A549 (cell line): ENCODE measurements at regions not wholly inside any gene's neighbourhood (a gene's known extent, or its start where the extent isn't known, plus 50 kb on each side); places are given as distances from the start of the nearest gene placed in this dataset.

Experiments used
- ATAC-seq, 2 experiments: fragments of 200-7000 bp in 1 of 2; fragments of >200 bp in 1 of 2; cut with Nextera tagmentation in 1 of 2; cut with Tn5 transposase in 1 of 2; 3 replicates each; pipeline versions ENCODE4 v1.8.0 to v1.9.1; 2018 to 2020; ENCODE audit warnings: mild to moderate bottlenecking in 1 of 2, moderate library complexity in 1 of 2
- CTCF ChIA-PET: fragments of 300-600 bp; sonication (Branson Sonifier 250); formaldehyde crosslinking; extraction: SDS; loops from one replicate; lab custom pipeline; 2021; ENCODE audit warnings: antibody characterized with exemption, inconsistent platforms; lab: Yijun Ruan, JAX
- POLR2A ChIA-PET: fragments of 350-600 bp; formaldehyde crosslinking; extraction: SDS; loops from one replicate; lab custom pipeline; 2021; ENCODE audit warnings: antibody characterized with exemption, inconsistent platforms; lab: Yijun Ruan, JAX
- DNase-seq, 2 experiments: peaks; one replicate each; pipeline versions ENCODE4 v3.0.0 to v3.0.0-alpha.2; 2011 to 2016; ENCODE audit warnings: low read depth in 1 of 2, low spot score in 1 of 2
- FAIRE-seq: peaks from 2 replicates; lab custom pipeline; 2011; peaks lifted over from hg19 to GRCh38; lab: Jason Lieb, UNC
- H3K27ac ChIP-seq, 2 experiments: fragments of >200 bp; sonication (Bioruptor Twin); formaldehyde crosslinking; 3 replicates each; pipeline ENCODE4 v1.5.1; 2016 to 2017
- H3K4me1 ChIP-seq: fragments of >200 bp; sonication (Bioruptor Twin); formaldehyde crosslinking; 3 replicates; pipeline ENCODE4 v1.6.1; 2016
- H3K4me2 ChIP-seq: fragments of >200 bp; sonication (Bioruptor Twin); formaldehyde crosslinking; 3 replicates; pipeline ENCODE4 v1.6.1; 2016
- H3K4me3 ChIP-seq: fragments of >200 bp; sonication (Bioruptor Twin); formaldehyde crosslinking; 3 replicates; pipeline ENCODE4 v1.5.1; 2016
- H3K9me3 ChIP-seq: fragments of >200 bp; sonication (Bioruptor Twin); formaldehyde crosslinking; 3 replicates; pipeline ENCODE4 v1.6.1; 2016
- CBX2 ChIP-seq: fragments of 200-600 bp; sonication (generic); IDR thresholded peaks from 2 replicates; pipeline ENCODE4 v1.6.1; 2016; ENCODE audit warnings: low read depth, mild to moderate bottlenecking, borderline replicate concordance
- E2F6 ChIP-seq: IDR thresholded peaks from 2 replicates; pipeline ENCODE4 v1.6.1; 2012; ENCODE audit warnings: low read depth, borderline replicate concordance
- EHF ChIP-seq: fragments of 250-450 bp; sonication (Bioruptor Pico); IDR thresholded peaks from 2 replicates; pipeline ENCODE4 v1.5.0; 2020; ENCODE audit warnings: mild to moderate bottlenecking
- EP300 ChIP-seq, 2 experiments: fragments of >200 bp; sonication (Bioruptor Twin); formaldehyde crosslinking; IDR thresholded peaks; 2 replicates in 1 of 2; 3 replicates in 1 of 2; pipeline ENCODE4 v1.6.1; 2016 to 2017
- ESRRA ChIP-seq: fragments of 150-350 bp; IDR thresholded peaks from 2 replicates; pipeline ENCODE4 v1.6.1; 2014; ENCODE audit warnings: mild to moderate bottlenecking, low read length, borderline replicate concordance
- FOSB ChIP-seq: fragments of 250-450 bp; sonication (Bioruptor Pico); IDR thresholded peaks from 2 replicates; pipeline ENCODE4 v1.5.0; 2020; ENCODE audit warnings: mild to moderate bottlenecking, moderate library complexity
- GATA3 ChIP-seq: IDR thresholded peaks from 2 replicates; pipeline ENCODE4 v1.6.1; 2012; ENCODE audit warnings: borderline replicate concordance
- HDAC2 ChIP-seq: fragments of 200-600 bp; sonication (generic); IDR thresholded peaks from 2 replicates; pipeline ENCODE4 v1.6.1; 2016
- HOXA7 ChIP-seq: fragments of 250-450 bp; sonication (Bioruptor Pico); IDR thresholded peaks from 2 replicates; pipeline ENCODE4 v1.5.0; 2020; ENCODE audit warnings: mild to moderate bottlenecking, moderate library complexity
- HOXB13 ChIP-seq: fragments of 250-450 bp; sonication (Bioruptor Pico); IDR thresholded peaks from 2 replicates; pipeline ENCODE4 v1.5.0; 2020; ENCODE audit warnings: low read depth, mild to moderate bottlenecking, moderate library complexity
- JUN ChIP-seq, 2 experiments: fragments of >200 bp; sonication (Bioruptor Twin); formaldehyde crosslinking; IDR thresholded peaks; 2 replicates in 1 of 2; 3 replicates in 1 of 2; pipeline ENCODE4 v1.6.1; 2016 to 2017
- MAFK ChIP-seq: fragments of 450-650 bp; IDR thresholded peaks from 2 replicates; pipeline ENCODE4 v1.6.1; 2014; ENCODE audit not compliant: partially characterized antibody
- MYC ChIP-seq: IDR thresholded peaks from 2 replicates; pipeline ENCODE4 v1.6.1; 2012; ENCODE audit warnings: mild to moderate bottlenecking, inconsistent platforms, low read length, improper control_type of control experiment, borderline replicate concordance
- NFE2L2 ChIP-seq: fragments of 150-350 bp; conservative IDR thresholded peaks from 2 replicates; pipeline ENCODE4 v1.6.1; 2014; ENCODE audit warnings: low read length
- RAD21 ChIP-seq, 2 experiments: fragments of >200 bp in 1 of 2; sonication (Bioruptor Twin) in 1 of 2; formaldehyde crosslinking in 1 of 2; IDR thresholded peaks in 1 of 2; conservative IDR thresholded peaks in 1 of 2; 2 replicates in 1 of 2; 3 replicates in 1 of 2; pipeline ENCODE4 v1.6.1; 2012 to 2018; ENCODE audit warnings: inconsistent platforms in 1 of 2
- RNF2 ChIP-seq: fragments of 200-600 bp; sonication (generic); IDR thresholded peaks from 2 replicates; pipeline ENCODE4 v1.6.1; 2016; ENCODE audit warnings: low read depth, mild to moderate bottlenecking, antibody characterized with exemption, moderate library complexity, borderline replicate concordance
- SREBF2 ChIP-seq: fragments of 450-650 bp; IDR thresholded peaks from 2 replicates; pipeline ENCODE4 v1.6.1; 2014; ENCODE audit warnings: mild to moderate bottlenecking, moderate library complexity
- ZFP36 ChIP-seq: fragments of 450-650 bp; IDR thresholded peaks from 2 replicates; pipeline ENCODE4 v1.6.1; 2014; ENCODE audit warnings: borderline replicate concordance; ENCODE audit not compliant: partially characterized antibody
- WGBS: methylation state at CpG from one replicate; pipeline ENCODE4 v1.1.6; 2017; ENCODE audit errors: missing lambda C conversion rate; 5-methylcytosine and 5-hydroxymethylcytosine counted together
- TF ChIP-seq, protein P1 (sequence below): fragments of 200-600 bp; sonication (generic); IDR thresholded peaks from 2 replicates; pipeline ENCODE4 v1.6.1; 2016; ENCODE audit warnings: antibody characterized with exemption, mild to moderate bottlenecking, moderate library complexity
- TF ChIP-seq, protein P2 (sequence below): fragments of >200 bp; sonication (Bioruptor Twin); formaldehyde crosslinking; IDR thresholded peaks from 3 replicates; pipeline ENCODE4 v1.5.1; 2016
- TF ChIP-seq, protein P3 (sequence below): IDR thresholded peaks from 2 replicates; pipeline ENCODE4 v1.6.1; 2012

GRCh38 chr15:92749946-92750345, 94.4 kb upstream of the FAM174B start:
- Histone ChIP-seq H3K4me3 (no peak overlapping the region), H3K27ac (no peak overlapping the region), H3K9me3 (no peaks in the 10 kb centered on the region), H3K4me2 (no peak overlapping the region), H3K4me1 (no peaks in the 10 kb centered on the region)
- DNase-seq (no peak), FAIRE-seq (no peak), ATAC-seq (no peak)
- POLR2A ChIA-PET: no interaction called here
- 68% methylated on average over 4 of the region's 4 CpGs for WGBS
- TF ChIP-seq ZFP36 (no peak), HOXB13 (CRISPR knock-in tag) (no peak), EP300 (IDR thresholded peaks at IDR 0.05) (no peak), EHF (CRISPR knock-in tag) (no peak), SREBF2 (no peak), CBX2 (no peak), MYC (no peak), RAD21 (conservative IDR thresholded peaks at IDR 0.05 in 1 of 2, IDR thresholded peaks at IDR 0.05 in 1 of 2) (no peak), JUN (IDR thresholded peaks at IDR 0.05) (no peak), HOXA7 (CRISPR knock-in tag) (no peak), GATA3 (no peak), E2F6 (no peak), HDAC2 (no peak), NFE2L2 (no peak), MAFK (no peak)
- TF ChIP-seq, protein P1, sequence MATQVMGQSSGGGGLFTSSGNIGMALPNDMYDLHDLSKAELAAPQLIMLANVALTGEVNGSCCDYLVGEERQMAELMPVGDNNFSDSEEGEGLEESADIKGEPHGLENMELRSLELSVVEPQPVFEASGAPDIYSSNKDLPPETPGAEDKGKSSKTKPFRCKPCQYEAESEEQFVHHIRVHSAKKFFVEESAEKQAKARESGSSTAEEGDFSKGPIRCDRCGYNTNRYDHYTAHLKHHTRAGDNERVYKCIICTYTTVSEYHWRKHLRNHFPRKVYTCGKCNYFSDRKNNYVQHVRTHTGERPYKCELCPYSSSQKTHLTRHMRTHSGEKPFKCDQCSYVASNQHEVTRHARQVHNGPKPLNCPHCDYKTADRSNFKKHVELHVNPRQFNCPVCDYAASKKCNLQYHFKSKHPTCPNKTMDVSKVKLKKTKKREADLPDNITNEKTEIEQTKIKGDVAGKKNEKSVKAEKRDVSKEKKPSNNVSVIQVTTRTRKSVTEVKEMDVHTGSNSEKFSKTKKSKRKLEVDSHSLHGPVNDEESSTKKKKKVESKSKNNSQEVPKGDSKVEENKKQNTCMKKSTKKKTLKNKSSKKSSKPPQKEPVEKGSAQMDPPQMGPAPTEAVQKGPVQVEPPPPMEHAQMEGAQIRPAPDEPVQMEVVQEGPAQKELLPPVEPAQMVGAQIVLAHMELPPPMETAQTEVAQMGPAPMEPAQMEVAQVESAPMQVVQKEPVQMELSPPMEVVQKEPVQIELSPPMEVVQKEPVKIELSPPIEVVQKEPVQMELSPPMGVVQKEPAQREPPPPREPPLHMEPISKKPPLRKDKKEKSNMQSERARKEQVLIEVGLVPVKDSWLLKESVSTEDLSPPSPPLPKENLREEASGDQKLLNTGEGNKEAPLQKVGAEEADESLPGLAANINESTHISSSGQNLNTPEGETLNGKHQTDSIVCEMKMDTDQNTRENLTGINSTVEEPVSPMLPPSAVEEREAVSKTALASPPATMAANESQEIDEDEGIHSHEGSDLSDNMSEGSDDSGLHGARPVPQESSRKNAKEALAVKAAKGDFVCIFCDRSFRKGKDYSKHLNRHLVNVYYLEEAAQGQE: no peak
- CTCF ChIA-PET: interaction anchor here (0.6 to 1.1 kb wide), 3 partner anchors 23 to 845 kb away, joined by 3 to 4 read pairs (median 3); no protein-coding TSS in a partner anchor

- ATAC-seq (no peak), FAIRE-seq (no peak)
- H3K4me1 ChIP-seq: no peaks in the 10 kb centered on the region
- no peak overlapping the region for H3K4me3 ChIP-seq
- H3K9me3 ChIP-seq: no peaks in the 10 kb centered on the region
- H3K4me2 ChIP-seq: no peak overlapping the region
- no peak for TF ChIP-seq RNF2
- TF ChIP-seq GATA3: no peak
- TF ChIP-seq ESRRA: no peak
- no peak for TF ChIP-seq HDAC2
- TF ChIP-seq FOSB (CRISPR knock-in tag): no peak
- TF ChIP-seq, protein P2, sequence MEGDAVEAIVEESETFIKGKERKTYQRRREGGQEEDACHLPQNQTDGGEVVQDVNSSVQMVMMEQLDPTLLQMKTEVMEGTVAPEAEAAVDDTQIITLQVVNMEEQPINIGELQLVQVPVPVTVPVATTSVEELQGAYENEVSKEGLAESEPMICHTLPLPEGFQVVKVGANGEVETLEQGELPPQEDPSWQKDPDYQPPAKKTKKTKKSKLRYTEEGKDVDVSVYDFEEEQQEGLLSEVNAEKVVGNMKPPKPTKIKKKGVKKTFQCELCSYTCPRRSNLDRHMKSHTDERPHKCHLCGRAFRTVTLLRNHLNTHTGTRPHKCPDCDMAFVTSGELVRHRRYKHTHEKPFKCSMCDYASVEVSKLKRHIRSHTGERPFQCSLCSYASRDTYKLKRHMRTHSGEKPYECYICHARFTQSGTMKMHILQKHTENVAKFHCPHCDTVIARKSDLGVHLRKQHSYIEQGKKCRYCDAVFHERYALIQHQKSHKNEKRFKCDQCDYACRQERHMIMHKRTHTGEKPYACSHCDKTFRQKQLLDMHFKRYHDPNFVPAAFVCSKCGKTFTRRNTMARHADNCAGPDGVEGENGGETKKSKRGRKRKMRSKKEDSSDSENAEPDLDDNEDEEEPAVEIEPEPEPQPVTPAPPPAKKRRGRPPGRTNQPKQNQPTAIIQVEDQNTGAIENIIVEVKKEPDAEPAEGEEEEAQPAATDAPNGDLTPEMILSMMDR: no peak
- no peak for TF ChIP-seq NFE2L2
- TF ChIP-seq, protein P3, sequence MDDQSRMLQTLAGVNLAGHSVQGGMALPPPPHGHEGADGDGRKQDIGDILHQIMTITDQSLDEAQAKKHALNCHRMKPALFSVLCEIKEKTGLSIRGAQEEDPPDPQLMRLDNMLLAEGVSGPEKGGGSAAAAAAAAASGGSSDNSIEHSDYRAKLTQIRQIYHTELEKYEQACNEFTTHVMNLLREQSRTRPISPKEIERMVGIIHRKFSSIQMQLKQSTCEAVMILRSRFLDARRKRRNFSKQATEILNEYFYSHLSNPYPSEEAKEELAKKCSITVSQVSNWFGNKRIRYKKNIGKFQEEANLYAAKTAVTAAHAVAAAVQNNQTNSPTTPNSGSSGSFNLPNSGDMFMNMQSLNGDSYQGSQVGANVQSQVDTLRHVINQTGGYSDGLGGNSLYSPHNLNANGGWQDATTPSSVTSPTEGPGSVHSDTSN: no peak
- TF ChIP-seq RAD21 (conservative IDR thresholded peaks at IDR 0.05 in 1 of 2, IDR thresholded peaks at IDR 0.05 in 1 of 2): no peak
- TF ChIP-seq EHF (CRISPR knock-in tag): no peak
- TF ChIP-seq HOXB13 (CRISPR knock-in tag): no peak
- TF ChIP-seq, all 56 proteins: peak for 0
- DNase-seq: no peak
- ChIA-PET POLR2A (no interaction called here), CTCF (interaction anchor here (1.5 kb wide), 1 partner anchor 45 kb away, joined by 3 read pairs; no protein-coding TSS in a partner anchor)
- no peak overlapping the region for H3K27ac ChIP-seq
- 81% methylated on average over 3 of the region's 3 CpGs for WGBS
These were observed 96.0 kb upstream of the FAM174B start for GRCh38 chr15:92751528-92751927.
